ENCODE measurements at regions not wholly inside any gene's neighbourhood (a gene's known extent, or its start where the extent isn't known, plus 50 kb on each side); places are given as distances from the start of the nearest gene placed in this dataset.

DNA sequence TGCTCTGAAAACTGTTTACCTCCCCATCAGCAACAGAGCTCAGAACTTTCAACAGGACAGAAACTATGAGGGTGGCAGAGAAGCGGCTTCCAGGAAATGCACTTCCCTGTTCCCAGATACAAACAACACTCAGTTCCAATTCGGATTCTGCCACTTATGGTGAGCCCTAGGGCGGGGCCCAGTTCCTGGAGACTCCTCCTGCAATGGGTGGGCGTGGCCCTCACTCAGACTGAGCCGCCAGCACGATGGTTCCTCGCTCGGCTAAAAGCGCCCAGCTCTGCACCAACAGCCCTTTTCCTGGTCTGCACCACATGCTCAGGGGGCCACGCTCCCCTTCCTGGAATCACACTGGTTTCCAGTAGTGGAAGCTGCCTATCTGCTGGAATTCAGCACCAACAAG lies 314.1 kb downstream of the CTTN start:
- DNase-seq, result peak; percentile 70

DNA sequence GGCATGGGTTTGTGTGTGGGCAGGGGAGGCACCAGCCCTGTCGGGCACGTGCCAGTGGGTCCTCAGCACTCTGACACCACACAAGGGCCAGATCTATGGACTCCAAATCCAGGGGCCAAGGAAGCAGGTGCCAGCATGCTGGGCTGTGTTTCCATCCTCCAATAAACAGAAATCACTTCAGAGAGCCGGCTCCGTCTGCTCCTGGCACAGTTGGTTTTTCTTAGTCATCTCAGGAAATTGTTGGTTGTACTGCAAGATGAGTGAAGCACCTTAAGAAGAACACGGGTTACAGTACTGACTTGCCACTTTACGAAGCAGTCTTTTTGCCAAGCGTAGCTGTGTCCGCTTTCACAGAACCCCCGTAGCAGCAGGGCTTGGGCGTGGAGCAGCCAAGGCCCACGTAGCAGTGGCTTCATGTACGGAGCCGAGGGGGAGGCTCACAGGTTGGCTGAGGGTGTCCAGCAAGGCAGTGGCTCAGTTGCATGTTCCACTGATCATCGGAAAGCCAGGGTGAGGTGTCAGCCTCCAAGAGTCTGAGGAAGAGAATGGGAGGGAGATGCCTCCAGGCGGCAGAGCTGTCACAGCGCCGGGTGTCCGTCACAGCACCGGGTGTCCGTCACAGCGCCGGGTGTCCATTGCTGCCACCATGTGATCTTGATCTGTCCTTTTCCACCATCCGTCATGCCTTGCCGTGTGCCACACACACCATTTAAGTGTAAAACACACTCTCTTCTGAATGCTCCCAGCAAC lies 314.9 kb downstream of the CTTN start:
- DNase-seq, result no peak

DNA sequence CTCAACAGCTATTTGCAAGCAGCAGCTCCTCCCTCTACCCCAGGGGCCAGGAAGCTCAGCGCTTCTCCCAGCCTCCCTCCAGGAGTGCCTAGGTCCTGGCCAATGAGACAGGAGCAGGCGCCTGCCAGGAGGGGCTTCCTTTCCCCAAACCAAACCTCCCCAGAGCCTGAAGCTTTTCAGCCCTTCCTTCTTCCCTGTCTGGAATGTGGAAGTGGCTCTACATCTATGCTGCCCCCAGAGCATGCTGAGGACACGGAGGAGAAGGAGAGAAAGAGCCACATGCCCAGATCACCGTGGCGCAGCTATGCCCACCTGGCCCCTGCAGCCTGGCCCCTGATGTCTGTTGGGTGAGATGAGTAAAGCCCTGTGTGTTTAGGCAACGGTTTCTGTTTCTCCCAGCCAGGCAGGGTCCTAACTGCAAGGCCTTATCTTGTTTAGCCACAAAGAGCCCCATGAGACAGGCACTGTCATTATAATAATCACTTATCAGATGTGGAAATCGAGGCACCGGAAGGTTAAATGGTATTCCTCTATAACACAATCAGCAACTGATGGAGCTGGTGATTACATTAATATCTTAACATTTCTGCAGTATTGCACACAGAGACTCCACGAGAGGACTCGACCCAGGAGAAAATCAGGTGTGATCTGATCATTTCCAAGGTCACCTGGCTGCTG lies 315.8 kb downstream of the CTTN start:
- DNase-seq, result no peak

DNA sequence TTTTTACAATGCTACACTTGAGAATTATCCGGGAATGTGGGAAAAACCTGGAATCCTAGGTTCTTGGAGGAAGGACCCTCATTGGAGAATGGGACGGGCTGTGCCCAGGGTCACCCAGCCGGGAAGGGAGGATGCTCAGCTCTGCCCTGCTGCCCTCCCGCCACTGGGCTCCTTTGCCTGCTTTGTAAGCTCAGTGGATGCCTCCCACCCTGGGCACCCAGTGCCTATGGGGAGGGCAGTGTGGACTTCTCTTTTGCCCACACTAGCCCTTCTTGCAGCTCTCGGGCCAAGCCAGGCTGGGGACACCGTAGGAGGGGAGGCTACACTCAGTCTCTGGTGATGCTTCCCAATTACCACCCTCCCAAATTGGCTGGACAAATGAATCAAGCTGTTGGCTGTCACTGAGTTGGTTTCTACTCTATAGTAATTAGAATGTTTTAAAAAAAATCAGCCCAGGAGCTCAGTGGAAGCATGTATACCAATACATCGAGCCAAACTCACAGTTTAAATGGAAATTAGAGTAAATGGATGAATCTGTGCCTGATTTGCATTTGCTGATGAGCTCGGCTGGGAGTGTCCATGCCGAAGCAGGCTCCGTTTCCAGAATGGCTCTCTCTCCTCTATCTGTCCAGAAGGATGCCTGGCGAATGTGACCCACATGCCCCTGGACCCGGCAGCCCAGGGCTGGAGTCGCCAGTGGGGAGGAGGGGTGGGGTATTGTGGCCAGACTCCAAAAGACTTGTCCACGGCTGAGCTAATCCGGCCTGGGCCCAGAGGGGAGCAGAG lies 317.0 kb downstream of the CTTN start:
- no peak for DNase-seq

DNA sequence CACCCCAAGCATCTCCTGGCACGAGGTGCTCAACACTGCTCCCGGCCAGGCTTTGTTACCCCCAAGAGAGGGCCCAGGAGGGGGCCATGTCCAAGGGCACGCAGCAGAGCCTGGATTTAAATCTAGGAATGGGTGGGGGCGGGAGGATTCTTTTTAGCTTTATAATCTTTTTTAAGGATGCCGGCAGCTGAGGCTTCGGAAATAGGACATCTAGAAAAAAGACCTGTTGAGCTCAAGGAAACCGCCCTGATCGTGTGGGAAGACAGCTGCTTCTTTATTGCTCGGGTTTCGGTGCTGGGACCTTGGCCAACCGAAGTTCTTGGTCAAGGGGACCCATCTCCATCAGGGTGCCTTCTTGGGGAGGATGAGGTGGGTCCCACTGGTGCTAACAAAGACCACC lies 317.9 kb downstream of the CTTN start:
- no peak for DNase-seq

DNA sequence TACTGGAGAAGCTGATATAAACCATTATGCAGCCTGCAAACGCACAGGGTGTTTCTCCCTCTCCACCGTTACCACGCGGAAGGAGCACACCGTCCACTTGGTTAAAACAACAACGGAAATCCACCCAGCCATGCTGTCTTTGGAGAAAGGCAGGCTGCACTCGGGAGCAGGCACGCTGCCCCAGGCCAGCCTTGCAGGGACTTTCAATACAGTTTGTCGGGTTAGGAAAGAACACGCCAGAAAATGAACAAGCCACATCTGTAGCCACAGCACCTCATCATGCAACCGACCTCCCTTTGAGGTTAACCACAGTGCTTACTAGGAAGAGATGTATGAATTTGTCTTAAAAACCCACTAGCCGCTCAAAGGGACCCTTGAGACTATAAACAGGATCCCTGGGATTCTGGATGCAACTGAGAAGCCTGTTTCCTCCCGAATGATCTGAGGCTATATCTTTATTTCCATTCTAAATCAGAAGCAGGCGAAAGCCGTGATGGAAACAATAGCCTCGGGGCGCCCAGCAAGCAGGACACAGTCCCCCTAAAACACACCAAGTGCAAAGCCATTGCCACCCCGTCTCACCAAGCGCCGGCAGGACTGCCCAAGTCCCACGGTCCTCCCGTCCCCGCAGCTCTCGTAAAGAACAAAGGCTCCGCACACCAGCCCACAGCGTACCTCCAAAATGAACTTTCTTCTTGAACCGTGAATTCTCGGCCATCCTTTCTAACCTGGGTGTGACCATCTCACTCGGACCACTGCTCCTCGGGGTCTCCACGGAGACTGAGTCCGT lies 318.9 kb downstream of the CTTN start:
- peak; percentile 53 for DNase-seq

DNA sequence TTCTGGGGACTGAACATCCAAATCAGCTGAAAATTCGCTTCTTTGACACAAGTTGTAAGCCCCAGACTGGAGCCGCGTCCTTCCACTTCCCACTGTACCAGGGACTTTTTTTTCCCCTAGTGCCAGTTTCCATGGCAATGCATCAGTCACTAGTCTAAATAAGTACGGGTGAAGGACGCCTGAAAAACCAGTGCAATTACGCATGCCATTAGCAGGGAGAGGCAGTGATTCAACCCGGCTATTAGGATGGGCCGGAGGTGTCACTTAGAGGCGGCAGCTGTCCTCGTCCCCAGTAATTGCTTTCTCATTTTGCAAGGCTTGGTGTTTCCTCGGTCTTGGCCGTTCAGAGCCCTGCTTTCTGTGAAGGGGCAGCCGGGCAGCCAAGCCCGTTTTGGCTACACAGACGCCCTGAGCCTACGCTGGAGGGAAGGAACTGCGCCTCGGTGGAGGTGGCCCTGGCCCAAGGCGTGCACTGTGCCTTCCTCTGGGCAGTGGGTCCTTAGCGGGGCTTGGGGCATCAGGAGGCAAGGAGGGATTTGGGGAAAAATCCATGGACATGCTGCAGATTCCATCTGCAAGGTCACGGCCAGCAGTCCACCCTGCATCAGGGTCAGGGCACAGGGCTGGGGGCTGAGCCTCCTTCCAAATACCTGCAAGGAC lies 319.7 kb downstream of the CTTN start:
- no peak for DNase-seq

DNA sequence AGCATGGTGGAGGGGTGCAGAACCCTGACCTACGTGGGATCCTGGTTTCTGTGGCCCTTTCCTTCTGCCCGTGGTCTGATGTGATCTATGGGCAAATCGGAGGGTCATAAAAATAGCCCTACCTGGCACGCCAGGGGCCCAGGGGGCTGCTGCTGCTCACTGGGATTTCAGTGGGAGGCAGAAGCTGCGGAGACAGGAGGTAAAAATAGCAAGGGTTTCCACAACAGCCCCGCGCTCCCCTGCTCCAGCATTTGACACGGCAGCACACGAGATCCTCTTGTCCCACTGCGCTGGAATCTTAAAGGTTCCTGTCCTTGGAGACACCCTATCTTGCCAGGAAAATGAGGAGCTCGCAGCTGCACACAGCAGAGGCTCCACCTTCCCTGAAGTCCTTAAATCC lies 321.2 kb downstream of the CTTN start:
- no peak for DNase-seq

DNA sequence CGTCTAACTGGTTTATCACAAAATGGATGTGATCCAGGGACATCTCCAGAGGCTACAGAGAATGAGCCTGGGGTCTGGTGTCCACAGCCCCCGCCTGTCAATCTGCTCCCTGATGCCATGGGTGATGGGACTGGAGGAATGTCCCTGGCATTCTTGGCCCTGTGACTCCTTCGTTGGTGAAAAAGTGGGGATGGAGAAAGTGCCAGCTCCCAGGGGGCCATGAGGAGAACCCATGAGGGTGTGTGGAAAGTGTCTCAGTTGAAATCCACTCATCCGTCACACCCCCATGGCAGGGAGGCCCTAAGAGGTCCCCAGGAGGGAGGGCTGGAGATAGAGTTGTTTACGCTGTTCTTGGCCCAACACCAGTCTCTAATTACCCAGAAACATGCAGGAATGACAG lies 322.0 kb downstream of the CTTN start:
- no peak for DNase-seq

DNA sequence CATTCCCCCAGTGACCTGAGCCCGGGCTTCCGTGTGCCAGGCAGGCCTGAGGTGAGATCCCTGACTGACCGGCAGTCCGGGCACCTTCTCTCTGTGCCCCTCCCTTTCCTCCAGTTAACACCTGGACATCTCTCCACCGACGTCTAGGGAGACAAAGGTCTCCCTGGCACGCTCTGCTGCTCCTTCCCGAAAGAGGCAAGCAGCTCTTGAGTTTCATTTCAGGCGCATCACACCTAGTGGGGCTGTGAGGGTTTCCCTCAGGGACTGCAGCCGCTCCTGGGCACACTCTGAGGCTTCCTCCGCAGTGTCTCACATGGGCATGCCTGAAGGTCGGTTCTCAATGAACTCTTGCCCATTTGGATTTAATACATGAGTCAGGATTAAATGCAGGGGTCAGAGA lies 322.7 kb downstream of the CTTN start:
- no peak for DNase-seq

DNA sequence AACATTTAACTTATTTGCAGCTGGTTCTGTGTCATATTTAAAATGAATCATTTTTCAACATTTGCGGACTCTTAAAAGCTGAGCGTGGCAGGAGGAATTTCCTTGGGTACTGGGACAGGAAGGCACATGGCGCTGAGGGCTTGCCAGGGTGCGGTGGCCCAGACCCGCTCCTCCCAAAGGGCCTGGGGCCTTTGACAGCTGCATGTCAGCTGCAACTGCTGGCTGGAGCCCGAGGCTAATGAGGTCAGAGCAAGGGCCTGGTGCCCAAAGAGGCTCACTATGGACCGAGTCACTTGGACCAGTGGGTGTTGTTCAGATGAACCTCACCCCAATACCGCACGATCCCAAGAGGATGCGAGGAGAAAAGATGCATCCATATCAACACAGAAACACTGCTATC lies 326.9 kb downstream of the CTTN start:
- DNase-seq, result no peak

DNA sequence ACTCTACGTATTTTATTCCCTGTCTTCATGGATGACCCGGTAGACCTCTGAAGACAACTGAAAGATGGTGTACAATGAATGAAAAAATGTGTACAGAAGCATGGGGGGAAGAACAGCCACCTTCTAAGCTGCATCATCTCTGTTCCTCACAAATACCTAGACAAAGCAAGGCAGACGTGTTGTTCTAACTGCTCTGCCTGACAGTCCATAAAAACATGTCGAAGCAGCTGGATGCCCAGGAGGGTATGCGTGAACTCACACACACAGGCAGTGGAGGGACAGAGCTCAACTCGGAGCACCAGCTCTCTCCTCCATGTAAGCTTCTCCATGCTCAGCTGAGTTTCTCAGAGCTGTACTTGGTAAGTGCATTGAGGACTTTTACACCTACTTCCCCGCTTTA lies 327.4 kb downstream of the CTTN start:
- DNase-seq, result no peak

DNA sequence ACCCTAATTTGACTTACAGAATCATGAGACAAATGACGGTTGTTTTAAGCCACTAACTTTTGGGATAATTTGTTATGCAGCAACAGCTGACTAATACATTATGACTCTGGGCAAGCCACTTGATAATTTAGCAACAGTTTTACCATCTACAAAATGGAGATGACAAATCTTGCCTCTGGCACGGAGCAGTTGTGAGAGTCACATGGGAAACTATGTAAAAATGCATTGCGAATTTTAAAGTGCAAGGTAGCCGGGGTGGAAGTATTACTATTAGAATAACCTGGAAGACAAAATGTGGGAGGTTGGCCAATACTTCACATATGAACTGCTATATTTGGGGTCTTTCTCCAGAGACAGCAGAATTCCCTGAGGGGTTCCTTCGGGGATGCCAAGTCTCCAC lies 328.7 kb downstream of the CTTN start:
- no peak for DNase-seq

DNA sequence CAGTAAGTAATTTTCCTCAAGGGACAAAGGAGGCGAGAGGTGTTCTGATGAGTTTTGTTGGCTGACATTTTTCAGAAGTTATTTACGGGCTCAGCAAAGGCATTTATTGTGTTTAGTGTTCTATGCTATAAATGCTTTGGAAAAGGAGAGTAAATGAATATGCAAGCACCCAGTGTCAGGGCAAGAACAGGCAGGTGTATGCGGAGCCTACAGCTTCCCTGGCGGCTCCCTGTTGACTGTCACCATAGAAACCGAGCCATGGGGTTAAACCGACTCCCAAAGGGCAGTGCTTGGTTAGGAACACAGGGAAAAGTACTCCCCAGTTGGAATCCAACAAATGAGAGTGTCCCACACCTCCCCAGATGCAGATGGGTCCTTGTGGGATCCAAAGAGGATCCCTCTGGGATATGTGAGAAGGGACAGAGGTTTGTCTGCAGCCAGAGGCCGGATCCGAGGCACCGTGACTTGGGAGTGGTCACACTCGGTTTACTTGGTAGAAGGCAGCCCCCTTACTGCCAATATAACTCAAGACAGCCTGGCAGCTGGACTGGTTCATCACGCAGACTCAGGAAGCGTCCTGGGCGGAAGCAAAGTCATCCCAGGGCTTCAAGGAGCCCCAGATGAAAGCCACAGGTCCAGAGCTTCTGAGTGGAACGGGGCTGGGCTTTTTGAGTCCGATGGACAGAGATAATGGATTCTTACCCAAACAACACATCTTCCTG lies 329.7 kb downstream of the CTTN start:
- no peak for DNase-seq

DNA sequence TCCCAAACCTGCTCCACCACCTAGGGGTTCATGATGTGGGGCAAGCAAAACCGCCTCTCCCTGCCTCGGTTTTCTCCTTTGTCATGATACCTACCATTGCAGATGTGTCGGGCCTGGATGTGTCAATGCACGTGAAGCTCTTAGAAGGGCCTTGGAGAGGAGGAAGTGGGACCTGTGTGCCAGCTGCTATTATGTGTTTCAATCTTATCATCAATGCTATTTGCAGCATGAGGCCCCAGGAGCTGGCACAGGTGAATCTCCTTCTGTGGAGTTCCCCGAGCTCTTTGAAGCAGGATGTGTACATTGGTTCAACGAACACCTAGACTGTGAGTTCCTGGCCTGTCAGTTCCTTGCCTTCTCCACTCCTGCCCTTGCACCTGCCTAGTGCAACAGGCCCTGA lies 331.6 kb downstream of the CTTN start:
- no peak for DNase-seq

DNA sequence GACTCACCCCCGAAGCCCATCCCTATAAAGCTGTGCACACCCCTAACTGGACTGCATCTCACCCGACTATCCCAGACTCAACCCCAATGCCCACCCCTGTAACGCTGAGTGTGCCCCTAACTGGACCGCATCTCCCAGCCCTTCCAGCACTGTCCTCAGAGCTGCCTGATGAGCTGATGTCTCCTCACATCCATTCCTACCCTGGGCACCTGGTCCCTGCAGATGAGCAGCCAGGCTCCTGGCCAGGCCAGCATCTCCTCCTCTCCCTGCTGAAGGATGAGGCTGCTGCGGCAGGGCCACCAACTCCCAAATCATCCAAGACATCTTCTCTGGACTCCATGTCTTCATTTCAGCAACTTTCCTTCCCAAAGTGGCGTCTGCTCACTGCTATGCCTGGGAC lies 332.1 kb downstream of the CTTN start:
- DNase-seq, result no peak

DNA sequence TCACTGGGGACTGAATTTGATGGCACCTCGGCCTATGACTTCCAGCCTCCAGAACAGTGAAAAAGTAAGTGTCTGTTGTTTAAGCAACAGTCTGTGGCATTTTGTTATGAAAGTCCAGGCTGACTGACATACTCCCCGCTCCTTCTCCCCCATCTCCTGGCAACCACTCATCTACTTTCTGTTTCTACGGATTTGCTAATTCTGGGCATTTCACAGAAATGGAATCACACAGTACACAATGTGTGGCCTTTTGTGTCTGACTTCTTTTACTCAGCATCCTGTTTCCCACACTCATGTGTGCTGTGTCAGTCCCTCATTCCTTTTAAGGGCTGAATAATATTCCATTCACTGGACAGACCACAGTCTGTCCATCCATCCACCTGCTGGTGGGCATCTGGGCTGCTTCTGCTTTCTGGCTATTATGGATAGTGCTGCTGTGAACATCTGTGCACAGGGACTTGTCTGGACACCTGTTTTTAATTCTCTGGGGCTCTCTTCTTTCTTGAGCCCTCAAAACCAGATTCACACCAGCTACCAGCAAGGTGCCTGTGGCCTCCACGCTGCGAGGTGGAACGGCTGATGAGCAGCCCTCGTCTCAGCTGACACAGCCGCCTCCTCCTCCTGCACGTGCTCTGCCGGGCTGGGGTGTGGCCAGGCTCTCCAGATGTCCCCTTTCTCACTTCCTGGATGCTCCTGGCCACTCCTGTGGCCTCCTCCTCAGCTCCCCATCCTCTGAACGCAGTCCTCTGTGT lies 333.1 kb downstream of the CTTN start:
- no peak for DNase-seq

DNA sequence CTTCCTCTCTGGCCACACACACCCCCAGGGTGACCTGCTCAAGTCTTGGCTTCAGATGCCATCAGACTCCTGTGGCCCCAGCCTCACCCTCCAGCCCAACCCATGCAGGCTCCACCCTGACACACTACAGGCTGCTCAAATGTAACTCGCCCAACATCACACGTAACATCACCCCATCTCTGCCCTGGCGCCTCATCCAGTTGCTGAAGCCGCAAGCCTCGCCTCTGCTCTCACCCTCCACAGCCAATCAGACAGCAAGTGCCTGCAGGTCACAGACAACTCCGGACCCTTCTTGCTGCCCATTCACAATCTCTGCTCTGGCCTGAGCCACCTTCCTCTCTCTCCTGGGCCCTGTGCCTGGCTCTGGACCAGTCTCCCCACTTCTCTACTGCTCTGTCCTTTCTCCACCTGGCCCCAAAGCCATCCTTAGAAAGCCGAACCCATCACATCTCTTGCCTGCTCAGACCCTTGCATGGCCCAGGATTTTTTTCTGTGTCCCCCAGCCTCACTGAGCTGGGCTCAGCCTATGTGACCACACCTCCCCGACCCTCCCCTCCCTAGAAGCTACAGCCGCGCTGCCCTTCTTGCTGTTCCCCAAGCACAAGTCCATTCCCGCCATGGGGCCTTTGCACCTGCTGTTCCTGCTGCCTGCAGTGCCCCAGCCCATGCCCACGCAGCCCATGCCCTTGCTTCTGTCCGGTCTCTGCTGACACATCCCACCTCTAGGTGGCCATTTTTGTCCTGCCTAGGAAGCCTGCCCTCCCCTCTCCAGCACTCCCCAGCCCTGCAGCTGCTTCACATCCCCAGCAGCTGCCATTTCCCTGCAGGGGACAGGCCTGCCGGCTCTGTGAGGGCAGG lies 333.9 kb downstream of the CTTN start:
- DNase-seq, result no peak

DNA sequence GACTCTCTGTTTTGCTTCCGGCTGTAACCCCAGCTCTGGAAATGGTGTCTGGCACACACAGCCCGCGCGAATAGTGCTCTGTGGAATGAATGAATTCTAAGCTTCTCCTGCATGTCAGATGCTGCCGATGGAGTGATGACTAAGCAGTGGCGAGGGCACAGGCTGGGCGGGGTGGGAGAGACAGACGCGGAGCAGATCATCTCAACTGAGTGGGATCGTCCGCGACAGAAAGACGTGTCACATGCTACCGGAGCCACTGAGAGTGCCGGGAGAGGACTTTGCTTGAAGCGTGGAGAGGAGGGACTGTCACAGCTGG lies 334.5 kb downstream of the CTTN start:
- no peak for DNase-seq
